Panc1 (cell line): ENCODE measurements at regions not wholly inside any gene's neighbourhood (a gene's known extent, or its start where the extent isn't known, plus 50 kb on each side); places are given as distances from the start of the nearest gene placed in this dataset.

Experiments
- ATAC-seq: fragments of 200-7000 bp; cut with Tn5 transposase; 2 replicates; pipeline ENCODE4 v1.9.1; 2020; ENCODE audit warnings: mild to moderate bottlenecking, moderate library complexity
- BruUV-seq: library from RNA; stranded (reverse); fragments of 400-500 nt; replicated peaks from 2 replicates; lab custom pipeline; 2021; lab: Mats Ljungman, UMichigan
- CTCF ChIA-PET: fragments of 300-600 bp; sonication (Branson Sonifier 250); formaldehyde crosslinking; loops from one replicate; lab custom pipeline; 2022; ENCODE audit warnings: antibody characterized with exemption; lab: Charles Lee
- POLR2A ChIA-PET: fragments of 300-600 bp; sonication (Branson Sonifier 250); formaldehyde crosslinking; loops from one replicate; lab custom pipeline; 2022; ENCODE audit warnings: antibody characterized with exemption; lab: Charles Lee
- DNase-seq: peaks from one replicate; pipeline ENCODE4 v3.0.0-alpha.2; 2010; ENCODE audit warnings: low read depth, low spot score
- H3K27ac ChIP-seq: 2 replicates; pipeline ENCODE4 v1.5.1; 2011; ENCODE audit warnings: mild to moderate bottlenecking, low read length, inconsistent platforms
- H3K27me3 ChIP-seq: fragments of 200-500 bp; sonication (Bioruptor generic); 2 replicates; pipeline ENCODE4 v1.6.0; 2014; ENCODE audit warnings: low read length, inconsistent platforms; ENCODE audit not compliant: control insufficient read depth, insufficient read depth
- H3K36me3 ChIP-seq: fragments of 200-500 bp; sonication (Bioruptor generic); 2 replicates; pipeline ENCODE4 v1.5.1; 2014; ENCODE audit warnings: inconsistent platforms, mild to moderate bottlenecking, low read length, moderate library complexity; ENCODE audit not compliant: control insufficient read depth, insufficient read depth
- H3K4me1 ChIP-seq: 2 replicates; pipeline ENCODE4 v1.5.1; 2011; ENCODE audit warnings: inconsistent platforms, mild to moderate bottlenecking, low read length, moderate library complexity; ENCODE audit not compliant: control insufficient read depth, insufficient read depth
- H3K4me3 ChIP-seq, 2 experiments: 2 replicates each; pipeline ENCODE4 v1.5.1; 2011 to 2012; ENCODE audit warnings: low read depth in 2 of 2, low read length in 2 of 2, mild to moderate bottlenecking in 2 of 2, inconsistent platforms in 1 of 2, moderate library complexity in 1 of 2
- H3K9me3 ChIP-seq: fragments of 200-500 bp; sonication (Bioruptor generic); 2 replicates; pipeline ENCODE4 v1.5.1; 2014; ENCODE audit warnings: low read depth, mild to moderate bottlenecking, inconsistent platforms, low read length, moderate library complexity; ENCODE audit not compliant: control insufficient read depth, insufficient read depth
- POLR2AphosphoS5 ChIP-seq: IDR thresholded peaks from 2 replicates; pipeline ENCODE4 v1.6.1; 2012; ENCODE audit warnings: mild to moderate bottlenecking, low read depth, low read length, moderate library complexity
- SIN3A ChIP-seq: IDR thresholded peaks from 2 replicates; pipeline ENCODE4 v1.6.1; 2012; ENCODE audit warnings: low read depth, mild to moderate bottlenecking, low read length, moderate library complexity, borderline replicate concordance; ENCODE audit not compliant: insufficient read depth
- TCF7L2 ChIP-seq: IDR thresholded peaks from 2 replicates; pipeline ENCODE4 v1.6.1; 2011; ENCODE audit warnings: mild to moderate bottlenecking, low read depth, low read length, inconsistent platforms
- in situ Hi-C: cut with HindIII; loops from 2 replicates; pipeline ENCODE4 v1.10.0; 2016; ENCODE audit warnings: low sequenced_read_pairs, low pct_unique_long_range_greater_than_20kb
- intact Hi-C: fragments of 100-400 bp; cut with micrococcal nuclease; formaldehyde crosslinking; loops from one replicate; pipeline ENCODE4 v1.10.0; 2022; ENCODE audit not compliant: unreplicated experiment
- TF ChIP-seq, protein P1 (sequence below): fragments of 450-650 bp; IDR thresholded peaks from 2 replicates; pipeline ENCODE4 v1.5.1; 2017; ENCODE audit warnings: mild to moderate bottlenecking
- TF ChIP-seq, protein P2 (sequence below), 2 experiments: IDR thresholded peaks; 2 replicates each; pipeline ENCODE4 v1.6.1; 2011 to 2012; ENCODE audit warnings: low read depth in 2 of 2, control low read depth in 1 of 2, low read length in 1 of 2, mild to moderate bottlenecking in 1 of 2, moderate library complexity in 1 of 2; ENCODE audit not compliant: insufficient read depth in 1 of 2

GRCh38 chr10:10361301-10361885 is 656.3 kb upstream of the CELF2 start:
- no peaks in the 10 kb centered on the region for H3K36me3 ChIP-seq
- no peak for TF ChIP-seq SIN3A
- no peak for TF ChIP-seq POLR2AphosphoS5
- TF ChIP-seq, protein P1, sequence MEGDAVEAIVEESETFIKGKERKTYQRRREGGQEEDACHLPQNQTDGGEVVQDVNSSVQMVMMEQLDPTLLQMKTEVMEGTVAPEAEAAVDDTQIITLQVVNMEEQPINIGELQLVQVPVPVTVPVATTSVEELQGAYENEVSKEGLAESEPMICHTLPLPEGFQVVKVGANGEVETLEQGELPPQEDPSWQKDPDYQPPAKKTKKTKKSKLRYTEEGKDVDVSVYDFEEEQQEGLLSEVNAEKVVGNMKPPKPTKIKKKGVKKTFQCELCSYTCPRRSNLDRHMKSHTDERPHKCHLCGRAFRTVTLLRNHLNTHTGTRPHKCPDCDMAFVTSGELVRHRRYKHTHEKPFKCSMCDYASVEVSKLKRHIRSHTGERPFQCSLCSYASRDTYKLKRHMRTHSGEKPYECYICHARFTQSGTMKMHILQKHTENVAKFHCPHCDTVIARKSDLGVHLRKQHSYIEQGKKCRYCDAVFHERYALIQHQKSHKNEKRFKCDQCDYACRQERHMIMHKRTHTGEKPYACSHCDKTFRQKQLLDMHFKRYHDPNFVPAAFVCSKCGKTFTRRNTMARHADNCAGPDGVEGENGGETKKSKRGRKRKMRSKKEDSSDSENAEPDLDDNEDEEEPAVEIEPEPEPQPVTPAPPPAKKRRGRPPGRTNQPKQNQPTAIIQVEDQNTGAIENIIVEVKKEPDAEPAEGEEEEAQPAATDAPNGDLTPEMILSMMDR: no peak
- TF ChIP-seq, protein P2, sequence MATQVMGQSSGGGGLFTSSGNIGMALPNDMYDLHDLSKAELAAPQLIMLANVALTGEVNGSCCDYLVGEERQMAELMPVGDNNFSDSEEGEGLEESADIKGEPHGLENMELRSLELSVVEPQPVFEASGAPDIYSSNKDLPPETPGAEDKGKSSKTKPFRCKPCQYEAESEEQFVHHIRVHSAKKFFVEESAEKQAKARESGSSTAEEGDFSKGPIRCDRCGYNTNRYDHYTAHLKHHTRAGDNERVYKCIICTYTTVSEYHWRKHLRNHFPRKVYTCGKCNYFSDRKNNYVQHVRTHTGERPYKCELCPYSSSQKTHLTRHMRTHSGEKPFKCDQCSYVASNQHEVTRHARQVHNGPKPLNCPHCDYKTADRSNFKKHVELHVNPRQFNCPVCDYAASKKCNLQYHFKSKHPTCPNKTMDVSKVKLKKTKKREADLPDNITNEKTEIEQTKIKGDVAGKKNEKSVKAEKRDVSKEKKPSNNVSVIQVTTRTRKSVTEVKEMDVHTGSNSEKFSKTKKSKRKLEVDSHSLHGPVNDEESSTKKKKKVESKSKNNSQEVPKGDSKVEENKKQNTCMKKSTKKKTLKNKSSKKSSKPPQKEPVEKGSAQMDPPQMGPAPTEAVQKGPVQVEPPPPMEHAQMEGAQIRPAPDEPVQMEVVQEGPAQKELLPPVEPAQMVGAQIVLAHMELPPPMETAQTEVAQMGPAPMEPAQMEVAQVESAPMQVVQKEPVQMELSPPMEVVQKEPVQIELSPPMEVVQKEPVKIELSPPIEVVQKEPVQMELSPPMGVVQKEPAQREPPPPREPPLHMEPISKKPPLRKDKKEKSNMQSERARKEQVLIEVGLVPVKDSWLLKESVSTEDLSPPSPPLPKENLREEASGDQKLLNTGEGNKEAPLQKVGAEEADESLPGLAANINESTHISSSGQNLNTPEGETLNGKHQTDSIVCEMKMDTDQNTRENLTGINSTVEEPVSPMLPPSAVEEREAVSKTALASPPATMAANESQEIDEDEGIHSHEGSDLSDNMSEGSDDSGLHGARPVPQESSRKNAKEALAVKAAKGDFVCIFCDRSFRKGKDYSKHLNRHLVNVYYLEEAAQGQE (IDR thresholded peaks at IDR 0.05; ENCODE audit: insufficient read depth in 1 of 2, low read depth in 2 of 2, low read length in 1 of 2): no peak
- no peak for TF ChIP-seq TCF7L2
- intact Hi-C loops: no loop called here
- BruUV-seq: no TSS peak
- no peaks in the 10 kb centered on the region for H3K4me1 ChIP-seq
- H3K27ac ChIP-seq: no peak overlapping the region
- in situ Hi-C loops: no loop called here
- H3K4me3 ChIP-seq: no peak overlapping the region
- ATAC-seq: no peak
- H3K27me3 ChIP-seq: no peaks in the 10 kb centered on the region
- CTCF ChIA-PET: no interaction called here
- no peak for DNase-seq
- H3K9me3 ChIP-seq: no peaks in the 10 kb centered on the region
- POLR2A ChIA-PET: no interaction called here

- no TSS peak for BruUV-seq
- ATAC-seq: no peak
- POLR2A ChIA-PET: no interaction called here
These were observed 654.9 kb upstream of the CELF2 start for GRCh38 chr10:10362800-10363199.

More at GRCh38 chr10:10362800-10363199, 654.9 kb upstream of the CELF2 start:
- Histone ChIP-seq H3K36me3 (no peaks in the 10 kb centered on the region), H3K4me3 (no peak overlapping the region), H3K4me1 (no peaks in the 10 kb centered on the region), H3K27ac (no peak overlapping the region), H3K9me3 (no peaks in the 10 kb centered on the region), H3K27me3 (no peaks in the 10 kb centered on the region)
- CTCF ChIA-PET: no interaction called here
- DNase-seq: no peak
- intact Hi-C loops (no loop called here), in situ Hi-C loops (no loop called here)
- TF ChIP-seq, protein P1: no peak
- TF ChIP-seq, protein P2 (IDR thresholded peaks at IDR 0.05; ENCODE audit: insufficient read depth in 1 of 2, low read depth in 2 of 2, low read length in 1 of 2): no peak
- TF ChIP-seq TCF7L2: no peak
- TF ChIP-seq SIN3A: no peak
- TF ChIP-seq POLR2AphosphoS5: no peak
